ENCODE measurements at regions not wholly inside any gene's neighbourhood (a gene's known extent, or its start where the extent isn't known, plus 50 kb on each side); places are given as distances from the start of the nearest gene placed in this dataset.

DNA sequence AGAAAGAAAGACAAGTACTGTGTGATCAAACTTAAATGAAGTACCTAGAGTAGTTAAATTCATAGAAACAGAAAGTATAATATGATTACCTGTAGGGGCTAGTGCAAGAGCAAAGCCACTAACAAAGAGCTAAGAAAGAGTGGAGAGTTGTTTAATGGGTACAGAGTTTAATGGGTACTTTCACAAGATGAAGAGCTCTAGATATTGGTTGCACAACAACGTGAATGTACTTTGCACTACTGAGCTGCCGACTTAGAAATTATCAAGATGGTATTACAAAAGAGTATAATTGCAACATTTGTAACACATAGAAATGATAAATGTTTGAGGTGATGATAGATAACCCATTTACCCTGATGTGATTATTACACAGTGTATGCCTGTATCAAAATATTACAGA lies 140.3 kb upstream of the GPC6 start:
- Mint-ChIP-seq H3K27ac (no peak overlapping the region), H3K36me3 (ENCODE audit: low read depth) (no peaks in the 10 kb centered on the region), H3K9me3 (ENCODE audit: insufficient read depth) (no peaks in the 10 kb centered on the region), H3K4me1 (ENCODE audit: low read depth) (no peaks in the 10 kb centered on the region), H3K27me3 (ENCODE audit: low read depth) (no peaks in the 10 kb centered on the region), H3K4me3 (no peak overlapping the region)
- DNase-seq (no peak), ATAC-seq (no peak)
- ChIA-PET CTCF (no interaction called here), POLR2A (no interaction called here)

DNA sequence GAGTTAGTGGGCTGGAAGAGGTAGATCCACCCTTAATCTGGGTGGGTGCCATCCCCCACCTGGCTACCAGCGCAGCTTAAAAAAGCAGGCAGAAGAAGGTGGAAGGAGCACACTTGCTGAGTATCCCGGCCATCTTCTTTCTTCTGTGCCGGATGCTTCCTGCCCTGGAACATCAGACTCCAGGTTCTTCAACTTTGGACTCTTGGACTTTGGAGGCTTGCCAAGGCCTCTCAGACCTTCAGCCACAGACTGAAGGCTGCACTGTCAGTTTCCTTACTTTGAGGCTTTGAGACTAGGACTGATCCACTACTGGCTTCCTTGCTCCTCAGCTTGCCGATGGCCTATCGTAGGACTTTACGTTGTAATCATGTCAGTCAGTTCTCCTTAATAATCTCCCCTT lies 127.6 kb upstream of the GPC6 start:
- no peak for DNase-seq
- no peaks in the 10 kb centered on the region for H3K36me3 Mint-ChIP-seq (ENCODE audit: low read depth)
- no peaks in the 10 kb centered on the region for H3K9me3 Mint-ChIP-seq (ENCODE audit: insufficient read depth)
- H3K27ac Mint-ChIP-seq: no peak overlapping the region
- CTCF ChIA-PET: no interaction called here
- POLR2A ChIA-PET: no interaction called here
- no peaks in the 10 kb centered on the region for H3K4me1 Mint-ChIP-seq (ENCODE audit: low read depth)
- ATAC-seq: no peak
- no peak overlapping the region for H3K4me3 Mint-ChIP-seq
- H3K27me3 Mint-ChIP-seq (ENCODE audit: low read depth): no peaks in the 10 kb centered on the region

DNA sequence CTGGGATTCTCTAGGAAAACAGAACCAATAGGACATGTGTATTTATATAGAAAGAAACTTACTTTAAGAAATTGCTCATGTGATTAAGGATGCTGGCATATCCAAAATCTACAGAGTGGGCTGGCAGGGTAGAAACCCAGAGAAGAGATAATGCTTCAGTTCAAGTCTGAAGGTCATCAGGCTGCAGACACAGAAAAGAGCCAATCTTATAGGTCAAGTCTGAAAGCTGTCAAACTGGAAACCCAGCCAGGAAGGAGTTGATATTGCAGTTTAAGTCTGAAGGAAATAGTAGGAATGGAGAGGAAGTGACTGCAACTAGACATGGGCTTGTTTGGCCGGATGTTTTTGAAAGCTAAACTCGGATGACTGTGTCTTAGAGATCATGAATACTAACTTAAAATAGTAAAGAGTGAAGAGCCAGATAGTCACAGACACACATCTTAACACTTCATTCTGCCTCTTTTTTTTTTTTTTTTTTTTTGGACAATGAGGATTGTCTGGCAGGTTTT lies 125.3 kb upstream of the GPC6 start:
- Mint-ChIP-seq H3K27ac (no peak overlapping the region), H3K4me3 (no peak overlapping the region), H3K9me3 (ENCODE audit: insufficient read depth) (no peaks in the 10 kb centered on the region), H3K36me3 (ENCODE audit: low read depth) (no peaks in the 10 kb centered on the region), H3K4me1 (ENCODE audit: low read depth) (no peaks in the 10 kb centered on the region), H3K27me3 (ENCODE audit: low read depth) (no peaks in the 10 kb centered on the region)
- CTCF ChIA-PET: no interaction called here
- ATAC-seq (no peak), DNase-seq (no peak)
- POLR2A ChIA-PET: no interaction called here

DNA sequence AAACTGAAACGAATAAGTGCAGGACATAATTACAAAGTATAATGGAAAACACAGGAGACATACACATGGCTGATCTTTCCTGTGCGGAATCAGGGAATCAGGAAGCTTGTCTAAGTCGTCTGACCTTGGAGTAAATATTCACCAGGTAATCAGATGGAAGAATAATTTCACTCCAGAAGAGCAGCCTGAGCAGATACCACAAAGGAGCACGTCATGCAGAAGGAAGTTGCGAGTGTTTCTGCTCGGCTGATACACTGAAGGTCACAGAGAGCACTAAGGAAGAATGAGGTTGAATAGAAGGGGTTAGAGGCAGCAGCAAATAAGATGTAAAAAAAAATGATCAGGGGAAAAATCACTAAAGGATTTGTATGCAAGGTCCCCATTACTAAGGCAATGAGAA lies 122.3 kb upstream of the GPC6 start:
- POLR2A ChIA-PET: no interaction called here
- no peaks in the 10 kb centered on the region for H3K36me3 Mint-ChIP-seq (ENCODE audit: low read depth)
- no peaks in the 10 kb centered on the region for H3K4me1 Mint-ChIP-seq (ENCODE audit: low read depth)
- DNase-seq: no peak
- CTCF ChIA-PET: no interaction called here
- no peaks in the 10 kb centered on the region for H3K27me3 Mint-ChIP-seq (ENCODE audit: low read depth)
- H3K9me3 Mint-ChIP-seq (ENCODE audit: insufficient read depth): no peaks in the 10 kb centered on the region
- H3K4me3 Mint-ChIP-seq: no peak overlapping the region
- ATAC-seq: no peak
- no peak overlapping the region for H3K27ac Mint-ChIP-seq

DNA sequence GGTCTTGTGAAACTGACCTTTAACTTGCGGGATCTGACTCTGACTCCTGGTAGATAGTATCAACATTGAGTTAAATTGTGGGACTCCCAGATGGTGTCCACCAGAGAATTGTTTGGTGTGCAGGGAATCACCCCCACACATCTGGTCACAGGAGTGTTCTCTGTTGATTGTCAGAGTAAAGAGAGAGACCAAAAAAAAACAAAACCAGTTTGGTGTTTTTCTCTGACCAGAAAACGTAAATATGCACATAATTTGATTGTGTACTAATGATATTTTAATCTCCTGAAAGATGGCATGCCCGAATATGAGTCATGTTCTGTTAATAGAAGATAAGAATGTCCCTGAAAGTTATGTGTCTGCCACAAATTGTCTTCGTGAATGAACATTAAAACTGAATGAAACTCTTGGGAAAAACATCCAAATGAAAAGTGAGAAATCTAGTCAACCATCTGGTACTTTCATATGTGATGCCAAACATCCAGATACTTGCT lies 118.5 kb upstream of the GPC6 start:
- Mint-ChIP-seq H3K4me1 (ENCODE audit: low read depth) (no peaks in the 10 kb centered on the region), H3K4me3 (no peak overlapping the region), H3K36me3 (ENCODE audit: low read depth) (no peaks in the 10 kb centered on the region), H3K9me3 (ENCODE audit: insufficient read depth) (no peaks in the 10 kb centered on the region), H3K27me3 (ENCODE audit: low read depth) (no peaks in the 10 kb centered on the region), H3K27ac (no peak overlapping the region)
- DNase-seq (no peak), ATAC-seq (no peak)
- CTCF ChIA-PET: no interaction called here
- POLR2A ChIA-PET: no interaction called here

DNA sequence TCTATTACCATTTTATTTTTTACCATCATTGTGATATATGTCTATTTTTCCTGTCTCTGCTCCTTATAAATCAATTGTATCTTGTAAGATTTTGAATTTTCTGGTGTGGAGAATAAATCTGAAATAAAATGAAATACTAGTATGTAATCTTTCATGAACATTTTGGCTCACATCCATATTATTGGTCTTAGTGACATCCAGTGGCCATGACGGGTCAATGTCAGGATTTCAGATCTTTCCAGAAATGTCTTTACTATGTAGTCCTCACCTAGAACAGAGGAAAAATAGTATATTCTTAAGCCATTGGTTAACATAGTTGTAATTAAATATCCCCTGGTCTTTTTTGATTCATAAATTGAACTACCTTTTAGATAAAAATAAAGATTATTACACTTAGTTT lies 109.8 kb upstream of the GPC6 start:
- H3K9me3 Mint-ChIP-seq (ENCODE audit: insufficient read depth): peaks cover 5% of the 10 kb centered on the region
- no peak overlapping the region for H3K27ac Mint-ChIP-seq
- no peaks in the 10 kb centered on the region for H3K4me1 Mint-ChIP-seq (ENCODE audit: low read depth)
- POLR2A ChIA-PET: no interaction called here
- no peaks in the 10 kb centered on the region for H3K36me3 Mint-ChIP-seq (ENCODE audit: low read depth)
- DNase-seq: no peak
- H3K27me3 Mint-ChIP-seq (ENCODE audit: low read depth): no peaks in the 10 kb centered on the region
- ATAC-seq: no peak
- CTCF ChIA-PET: no interaction called here
- no peak overlapping the region for H3K4me3 Mint-ChIP-seq

GRCh38 chr13:93118081-93118615 lies 108.5 kb upstream of the GPC6 start:
- Mint-ChIP-seq H3K36me3 (ENCODE audit: low read depth) (no peaks in the 10 kb centered on the region), H3K9me3 (ENCODE audit: insufficient read depth) (peaks cover 5% of the 10 kb centered on the region), H3K4me3 (no peak overlapping the region), H3K4me1 (ENCODE audit: low read depth) (no peaks in the 10 kb centered on the region), H3K27ac (no peak overlapping the region), H3K27me3 (ENCODE audit: low read depth) (no peaks in the 10 kb centered on the region)
- no peak for ATAC-seq
- CTCF ChIA-PET: no interaction called here
- POLR2A ChIA-PET: no interaction called here
- DNase-seq: no peak

DNA sequence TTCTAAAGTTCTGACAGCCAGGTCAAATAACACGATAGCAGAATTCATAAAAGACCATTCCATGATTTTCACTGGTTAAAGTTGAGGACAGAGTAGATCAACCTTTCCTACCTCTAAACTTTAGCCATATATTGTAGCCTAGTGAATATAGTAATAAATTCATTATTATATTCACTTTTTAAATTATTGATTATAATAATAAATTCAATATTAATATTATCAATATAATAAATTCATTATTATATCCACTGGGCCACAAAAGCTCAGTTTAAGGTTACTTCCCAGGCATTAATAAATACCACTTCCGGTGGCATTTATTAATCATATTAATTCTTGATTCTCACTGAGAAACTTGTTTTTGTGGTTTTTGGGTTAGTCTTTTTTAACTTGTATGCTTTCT lies 85.7 kb upstream of the GPC6 start:
- Mint-ChIP-seq H3K4me1 (ENCODE audit: low read depth) (no peaks in the 10 kb centered on the region), H3K36me3 (ENCODE audit: low read depth) (no peaks in the 10 kb centered on the region), H3K27ac (no peak overlapping the region), H3K27me3 (ENCODE audit: low read depth) (no peaks in the 10 kb centered on the region), H3K4me3 (no peak overlapping the region), H3K9me3 (ENCODE audit: insufficient read depth) (no peaks in the 10 kb centered on the region)
- DNase-seq: no peak
- POLR2A ChIA-PET: no interaction called here
- no peak for ATAC-seq
- CTCF ChIA-PET: no interaction called here

DNA sequence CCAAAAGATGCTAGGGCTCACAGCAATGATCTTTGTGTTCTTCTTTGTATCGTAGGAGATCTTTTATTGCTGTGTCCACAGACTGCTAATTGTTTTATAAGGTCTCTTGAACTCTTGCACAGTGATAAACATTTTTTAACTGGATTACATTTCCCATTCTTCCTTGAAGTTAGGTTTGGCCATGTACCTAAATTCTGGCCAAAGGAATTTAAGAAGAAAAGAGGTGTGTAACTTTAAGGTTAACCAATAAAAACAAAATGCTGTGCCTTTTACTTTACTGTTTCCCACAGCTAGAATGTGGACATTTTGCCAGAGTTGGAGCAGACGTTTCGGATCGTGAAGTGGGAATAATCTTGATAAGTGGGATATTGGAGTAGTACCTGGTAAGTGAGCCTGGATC lies 82.6 kb upstream of the GPC6 start:
- ChIA-PET CTCF (no interaction called here), POLR2A (no interaction called here)
- Mint-ChIP-seq H3K4me3 (no peak overlapping the region), H3K36me3 (ENCODE audit: low read depth) (no peaks in the 10 kb centered on the region), H3K27ac (no peak overlapping the region), H3K4me1 (ENCODE audit: low read depth) (no peaks in the 10 kb centered on the region), H3K27me3 (ENCODE audit: low read depth) (no peaks in the 10 kb centered on the region), H3K9me3 (ENCODE audit: insufficient read depth) (no peaks in the 10 kb centered on the region)
- ATAC-seq (no peak), DNase-seq (no peak)

- H3K4me1 Mint-ChIP-seq (ENCODE audit: low read depth): no peaks in the 10 kb centered on the region
- POLR2A ChIA-PET: no interaction called here
- CTCF ChIA-PET: no interaction called here
- no peaks in the 10 kb centered on the region for H3K36me3 Mint-ChIP-seq (ENCODE audit: low read depth)
- H3K27me3 Mint-ChIP-seq (ENCODE audit: low read depth): no peaks in the 10 kb centered on the region
- ATAC-seq (no peak), DNase-seq (no peak)
- H3K4me3 Mint-ChIP-seq: no peak overlapping the region
- no peaks in the 10 kb centered on the region for H3K9me3 Mint-ChIP-seq (ENCODE audit: insufficient read depth)
- no peak overlapping the region for H3K27ac Mint-ChIP-seq
Observed at GRCh38 chr13:93145199-93145598, 81.4 kb upstream of the GPC6 start.

GRCh38 chr13:93146584-93147297 lies 79.9 kb upstream of the GPC6 start:
- Mint-ChIP-seq H3K36me3 (ENCODE audit: low read depth) (no peaks in the 10 kb centered on the region), H3K4me1 (ENCODE audit: low read depth) (no peaks in the 10 kb centered on the region), H3K9me3 (ENCODE audit: insufficient read depth) (no peaks in the 10 kb centered on the region), H3K27me3 (ENCODE audit: low read depth) (no peaks in the 10 kb centered on the region), H3K27ac (no peak overlapping the region), H3K4me3 (no peak overlapping the region)
- CTCF ChIA-PET: no interaction called here
- no peak for DNase-seq
- POLR2A ChIA-PET: no interaction called here
- no peak for ATAC-seq

- POLR2A ChIA-PET: no interaction called here
- CTCF ChIA-PET: no interaction called here
- no peaks in the 10 kb centered on the region for H3K9me3 Mint-ChIP-seq (ENCODE audit: insufficient read depth)
- H3K4me1 Mint-ChIP-seq (ENCODE audit: low read depth): no peaks in the 10 kb centered on the region
- ATAC-seq (no peak), DNase-seq (no peak)
- no peaks in the 10 kb centered on the region for H3K27me3 Mint-ChIP-seq (ENCODE audit: low read depth)
- H3K36me3 Mint-ChIP-seq (ENCODE audit: low read depth): no peaks in the 10 kb centered on the region
- no peak overlapping the region for H3K27ac Mint-ChIP-seq
- no peak overlapping the region for H3K4me3 Mint-ChIP-seq
Observed at GRCh38 chr13:93147298-93147645, 79.3 kb upstream of the GPC6 start.

DNA sequence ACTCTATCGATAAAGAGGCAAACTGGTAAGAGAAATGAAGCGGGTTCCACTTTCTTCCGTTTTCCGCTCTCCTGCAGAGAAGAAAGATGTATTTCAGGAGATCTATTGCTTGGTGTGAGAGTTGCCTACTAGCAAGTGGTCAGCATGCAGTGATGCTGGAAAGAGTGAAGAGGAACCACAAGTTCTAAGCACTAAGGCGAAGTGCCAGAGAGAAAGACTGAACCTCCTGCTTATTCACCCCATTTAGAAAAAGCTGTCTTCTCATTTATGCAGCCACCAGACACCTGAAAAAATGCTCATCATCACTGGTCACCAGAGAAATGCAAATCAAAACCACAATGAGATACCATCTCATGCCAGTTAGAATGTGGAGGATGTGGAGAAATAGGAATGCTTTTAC lies 78.7 kb upstream of the GPC6 start:
- ATAC-seq (no peak), DNase-seq (no peak)
- Mint-ChIP-seq H3K4me1 (ENCODE audit: low read depth) (no peaks in the 10 kb centered on the region), H3K36me3 (ENCODE audit: low read depth) (no peaks in the 10 kb centered on the region), H3K4me3 (no peak overlapping the region), H3K9me3 (ENCODE audit: insufficient read depth) (no peaks in the 10 kb centered on the region), H3K27me3 (ENCODE audit: low read depth) (no peaks in the 10 kb centered on the region), H3K27ac (no peak overlapping the region)
- POLR2A ChIA-PET: no interaction called here
- CTCF ChIA-PET: no interaction called here

Measured in activated CD8-positive, alpha-beta T cell treated with anti-CD3 and anti-CD28 coated beads, Interleukin-2, amount 10 ng/mL, durations not matched to agents 7 days and 5 days (primary cell).